Naive B cell (primary cell): ENCODE measurements at regions not wholly inside any gene's neighbourhood (a gene's known extent, or its start where the extent isn't known, plus 50 kb on each side); places are given as distances from the start of the nearest gene placed in this dataset.
"Not testable (repeated sequence)": the region's sequence is repeated elsewhere in the genome, so short reads cannot be mapped to it uniquely, and the experiment has no call there.

Experiments
- ATAC-seq, 2 donors: fragments of 150-1000 bp; cut with Tn5 transposase; 2 replicates each; pipeline ENCODE4 v1.10.0; 2021; ENCODE audit warnings: low read depth in 2 of 2, mild to moderate bottlenecking in 2 of 2, moderate library complexity in 2 of 2
- DNase-seq: peaks from one replicate; pipeline ENCODE4 v3.0.0; 2022
- H3K27ac Mint-ChIP-seq, 6 donors: one replicate each; pipeline ENCODE4 v1.8.0; 2020 to 2022; ENCODE audit warnings: mild to moderate bottlenecking in 6 of 6, mixed read lengths in 6 of 6, moderate library complexity in 5 of 6, inconsistent platforms in 2 of 6
- H3K27me3 Mint-ChIP-seq, 3 donors: one replicate each; pipeline ENCODE4 v1.8.0; 2021 to 2022; ENCODE audit warnings: mixed read lengths in 3 of 3, mild to moderate bottlenecking in 1 of 3
- H3K36me3 Mint-ChIP-seq, 2 donors: one replicate each; pipeline ENCODE4 v1.8.0; 2020 to 2022; ENCODE audit warnings: mixed read lengths in 2 of 2, inconsistent platforms in 1 of 2, mild to moderate bottlenecking in 1 of 2
- H3K4me1 Mint-ChIP-seq, 3 donors: one replicate each; pipeline ENCODE4 v1.8.0; 2020 to 2022; ENCODE audit warnings: mixed read lengths in 3 of 3, inconsistent platforms in 1 of 3, mild to moderate bottlenecking in 1 of 3, moderate library complexity in 1 of 3
- H3K4me3 Mint-ChIP-seq, 8 donors: one replicate each; pipeline ENCODE4 v1.8.0; 2020 to 2022; ENCODE audit warnings: mild to moderate bottlenecking in 8 of 8, mixed read lengths in 8 of 8, moderate library complexity in 8 of 8, inconsistent platforms in 2 of 8
- H3K9me3 Mint-ChIP-seq, 7 donors: one replicate each; pipeline ENCODE4 v1.8.0; 2020 to 2022; ENCODE audit warnings: mixed read lengths in 7 of 7, mild to moderate bottlenecking in 5 of 7, inconsistent platforms in 2 of 7, moderate library complexity in 1 of 7

GRCh38 chr15:35934383-35935049, 388.6 kb upstream of the DPH6 start:
- Mint-ChIP-seq H3K27me3 (no peaks in the 10 kb centered on the region), H3K27ac (no peak overlapping the region), H3K36me3 (no peaks in the 10 kb centered on the region), H3K4me1 (no peaks in the 10 kb centered on the region), H3K4me3 (no peak overlapping the region), H3K9me3 (peaks cover 0 to 3% (median 0%) of the 10 kb centered on the region in 7 donors)
- ATAC-seq (no peak), DNase-seq (no peak)

DNA sequence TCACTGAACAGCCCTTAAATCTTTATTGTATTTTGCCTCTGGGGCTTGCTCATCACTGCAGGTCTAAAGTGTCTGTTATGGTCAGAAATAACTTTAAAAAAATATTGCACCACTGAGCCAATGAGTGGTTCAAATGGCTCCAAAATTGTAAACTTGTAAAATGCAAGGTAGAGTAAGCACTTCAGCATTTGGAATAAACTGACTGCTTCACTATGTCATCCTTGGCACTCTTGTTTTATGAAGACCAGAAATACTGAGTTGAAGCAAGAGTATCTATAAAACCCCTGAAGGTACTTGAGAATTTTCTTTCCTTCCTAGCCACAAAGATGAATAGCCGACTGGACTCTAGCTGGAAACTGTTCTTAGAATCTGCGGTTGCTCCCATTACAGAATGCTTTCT, 390.3 kb upstream of the DPH6 start:
- no peaks in the 10 kb centered on the region for H3K4me1 Mint-ChIP-seq
- ATAC-seq (no peak), DNase-seq (no peak)
- no peaks in the 10 kb centered on the region for H3K27me3 Mint-ChIP-seq
- H3K4me3 Mint-ChIP-seq = no peak overlapping the region
- H3K9me3 Mint-ChIP-seq = peaks cover 0 to 3% (median 0%) of the 10 kb centered on the region in 7 donors
- H3K36me3 Mint-ChIP-seq = no peaks in the 10 kb centered on the region
- no peak overlapping the region for H3K27ac Mint-ChIP-seq

DNA sequence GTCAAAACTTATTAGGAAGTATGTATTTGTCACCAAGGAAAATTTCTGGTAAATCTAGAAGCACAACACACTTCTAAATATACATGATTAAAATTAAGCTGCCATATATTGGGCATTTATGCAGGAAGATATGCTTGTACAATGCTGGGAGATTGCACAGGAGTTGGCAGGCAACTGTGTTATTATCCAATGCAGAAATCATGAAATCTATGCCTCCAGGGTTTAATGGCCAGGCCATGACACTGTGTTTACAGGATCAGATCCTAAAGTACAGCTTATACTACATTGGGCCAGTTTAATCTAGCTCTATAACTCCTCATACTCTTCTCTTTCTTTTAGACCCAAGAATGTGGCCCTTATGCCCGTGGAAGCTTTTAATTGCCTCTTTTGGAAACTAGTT, 391.4 kb upstream of the DPH6 start:
- Mint-ChIP-seq H3K36me3 (no peaks in the 10 kb centered on the region), H3K4me3 (no peak overlapping the region)
- no peak for DNase-seq

DNA sequence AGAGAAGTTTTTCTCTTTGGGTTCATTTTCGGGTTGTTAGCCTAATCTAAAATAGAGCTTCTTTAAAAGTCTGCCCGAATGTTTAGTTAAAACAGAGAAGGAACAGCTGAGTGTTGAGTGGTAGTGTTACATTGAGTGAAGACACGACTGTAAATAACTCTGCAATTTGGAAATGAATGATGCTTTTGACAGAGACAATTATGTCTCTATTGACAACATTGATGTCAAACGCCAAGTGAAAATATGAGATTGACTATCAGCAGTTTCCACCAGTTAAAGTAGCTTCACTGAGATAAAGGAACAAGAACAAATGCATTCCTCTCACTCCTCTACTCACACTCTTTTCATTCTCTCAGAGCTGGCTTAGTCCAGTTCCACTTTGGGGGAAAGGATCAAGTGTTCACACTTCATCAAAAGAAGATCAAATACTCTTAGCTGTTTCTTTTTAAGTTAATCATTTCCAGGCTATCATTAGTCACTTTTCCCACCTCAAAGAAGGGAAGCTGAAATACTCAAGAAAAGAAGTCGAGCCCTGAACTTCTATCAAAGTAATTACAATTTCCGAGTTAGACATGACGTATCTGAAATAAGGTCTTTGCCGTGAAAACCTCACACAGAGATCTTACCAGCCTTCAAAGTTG, 399.1 kb upstream of the DPH6 start:
- H3K36me3 Mint-ChIP-seq = no peaks in the 10 kb centered on the region
- H3K4me3 Mint-ChIP-seq = no peak overlapping the region
- no peaks in the 10 kb centered on the region for H3K4me1 Mint-ChIP-seq
- peaks cover 0 to 15% (median 7%) of the 10 kb centered on the region in 7 donors for H3K9me3 Mint-ChIP-seq
- DNase-seq (no peak), ATAC-seq (no peak)
- no peak overlapping the region for H3K27ac Mint-ChIP-seq
- no peaks in the 10 kb centered on the region for H3K27me3 Mint-ChIP-seq

More for the DNA sequence above, 391.4 kb upstream of the DPH6 start:
- Mint-ChIP-seq H3K4me1 (no peaks in the 10 kb centered on the region), H3K9me3 (peaks cover 0 to 3% (median 0%) of the 10 kb centered on the region in 7 donors), H3K27ac (no peak overlapping the region), H3K27me3 (no peaks in the 10 kb centered on the region)
- ATAC-seq = no peak

- DNase-seq = no peak
- Mint-ChIP-seq H3K4me1 (no peaks in the 10 kb centered on the region), H3K27me3 (no peaks in the 10 kb centered on the region), H3K36me3 (no peaks in the 10 kb centered on the region), H3K4me3 (no peak overlapping the region), H3K27ac (no peak overlapping the region), H3K9me3 (peaks cover 0 to 8% (median 3%) of the 10 kb centered on the region in 7 donors)
- no peak for ATAC-seq
Measured at GRCh38 chr15:35953424-35953823, 407.5 kb upstream of the DPH6 start.

DNA sequence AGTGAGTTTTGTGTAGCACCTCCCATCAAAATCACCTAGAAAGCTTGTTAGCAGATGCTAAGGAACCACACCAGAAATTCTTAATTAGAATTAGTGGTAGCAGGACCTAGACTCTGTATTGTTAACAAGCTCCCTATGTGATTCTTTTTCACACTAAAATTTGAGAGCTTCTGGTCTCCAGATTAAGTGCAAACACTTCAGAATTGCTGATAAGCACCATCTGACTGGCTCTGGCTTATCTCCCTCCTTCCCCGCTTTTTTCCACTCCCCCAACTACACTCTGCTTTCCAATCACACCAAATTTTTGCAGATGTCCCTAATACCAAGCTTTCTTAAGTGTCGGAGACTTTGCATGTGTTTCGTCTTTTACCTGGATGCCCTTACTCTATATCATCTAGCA, 410.1 kb upstream of the DPH6 start:
- Mint-ChIP-seq H3K4me3 (no peak overlapping the region), H3K36me3 (no peaks in the 10 kb centered on the region), H3K4me1 (no peaks in the 10 kb centered on the region), H3K27ac (no peak overlapping the region), H3K27me3 (no peaks in the 10 kb centered on the region), H3K9me3 (peaks cover 0 to 3% (median 0%) of the 10 kb centered on the region in 7 donors)
- ATAC-seq (no peak), DNase-seq (no peak)

DNA sequence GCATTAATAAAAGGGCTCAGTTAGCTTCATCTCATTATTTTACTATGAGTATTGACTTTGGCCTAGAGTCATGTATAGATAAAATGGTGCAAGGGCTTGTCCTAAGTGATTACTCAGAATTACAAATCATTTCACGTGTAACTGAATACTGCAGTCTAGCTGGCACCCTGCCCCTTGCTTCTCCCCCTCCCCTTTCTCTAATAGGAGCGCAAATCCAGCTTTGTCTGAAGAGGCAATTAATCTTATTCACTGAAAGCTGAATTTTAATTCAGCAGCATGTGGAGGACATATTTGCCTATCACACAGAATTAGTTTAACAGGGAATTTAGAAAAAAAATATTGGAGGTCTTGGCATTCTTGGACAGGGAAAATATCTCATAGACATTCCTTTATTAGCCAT, 412.1 kb upstream of the DPH6 start:
- Mint-ChIP-seq H3K27me3 (no peaks in the 10 kb centered on the region), H3K9me3 (no peaks in the 10 kb centered on the region), H3K36me3 (no peaks in the 10 kb centered on the region), H3K4me3 (no peak overlapping the region), H3K4me1 (no peaks in the 10 kb centered on the region), H3K27ac (no peak overlapping the region)
- DNase-seq = no peak
- ATAC-seq = no peak

DNA sequence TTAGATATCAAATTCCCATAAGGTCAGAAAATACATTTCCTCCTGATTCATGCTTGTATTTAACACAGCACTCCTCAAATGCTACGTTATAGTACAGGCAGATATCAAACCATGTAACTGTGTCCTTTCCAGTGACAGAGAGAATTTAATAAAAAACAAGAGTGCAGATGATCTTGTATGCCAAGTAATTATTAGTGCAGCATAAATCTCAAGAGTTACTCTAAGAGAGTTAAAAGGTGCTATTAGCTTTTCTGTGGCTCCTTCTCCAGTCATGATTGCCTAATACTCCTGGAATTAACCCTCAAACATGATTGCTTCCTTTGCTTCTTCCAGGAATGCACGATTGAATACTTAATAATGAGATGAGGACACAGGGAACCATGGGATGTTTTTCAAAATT, 413.0 kb upstream of the DPH6 start:
- no peaks in the 10 kb centered on the region for H3K27me3 Mint-ChIP-seq
- ATAC-seq (no peak), DNase-seq (no peak)
- H3K9me3 Mint-ChIP-seq = no peaks in the 10 kb centered on the region
- no peaks in the 10 kb centered on the region for H3K36me3 Mint-ChIP-seq
- H3K4me1 Mint-ChIP-seq = no peaks in the 10 kb centered on the region
- H3K4me3 Mint-ChIP-seq = no peak overlapping the region
- H3K27ac Mint-ChIP-seq = no peak overlapping the region

- H3K27ac Mint-ChIP-seq = no peak overlapping the region
- H3K9me3 Mint-ChIP-seq = peaks cover 0 to 4% (median 0%) of the 10 kb centered on the region in 7 donors
- no peaks in the 10 kb centered on the region for H3K4me1 Mint-ChIP-seq
- H3K27me3 Mint-ChIP-seq = no peaks in the 10 kb centered on the region
- DNase-seq (no peak), ATAC-seq (no peak)
- no peaks in the 10 kb centered on the region for H3K36me3 Mint-ChIP-seq
- H3K4me3 Mint-ChIP-seq = no peak overlapping the region
Measured at GRCh38 chr15:35963326-35963725, 417.4 kb upstream of the DPH6 start.

DNA sequence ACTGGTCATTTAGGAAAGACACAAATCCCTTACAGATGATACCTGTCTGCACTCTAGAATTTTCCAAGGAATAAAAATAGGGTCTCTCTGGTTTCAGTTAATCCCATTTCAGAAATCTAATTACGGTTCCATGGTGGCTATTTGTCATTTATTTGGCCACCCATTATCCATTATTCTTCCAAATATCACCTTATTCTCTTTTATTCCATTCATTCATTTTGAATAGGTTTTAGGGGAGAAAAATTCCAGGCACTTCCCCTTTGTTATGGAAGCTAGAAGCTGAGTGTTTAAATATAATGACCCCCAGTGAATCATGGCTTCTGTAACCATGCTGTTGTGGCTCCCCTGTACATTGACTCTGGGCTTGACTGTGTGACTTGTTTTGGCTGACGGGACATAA, 420.8 kb upstream of the DPH6 start:
- Mint-ChIP-seq H3K4me3 (no peak overlapping the region), H3K27ac (no peak overlapping the region), H3K9me3 (peaks cover 0 to 4% (median 2%) of the 10 kb centered on the region in 7 donors), H3K27me3 (no peaks in the 10 kb centered on the region), H3K4me1 (no peaks in the 10 kb centered on the region), H3K36me3 (no peaks in the 10 kb centered on the region)
- ATAC-seq = no peak
- no peak for DNase-seq

DNA sequence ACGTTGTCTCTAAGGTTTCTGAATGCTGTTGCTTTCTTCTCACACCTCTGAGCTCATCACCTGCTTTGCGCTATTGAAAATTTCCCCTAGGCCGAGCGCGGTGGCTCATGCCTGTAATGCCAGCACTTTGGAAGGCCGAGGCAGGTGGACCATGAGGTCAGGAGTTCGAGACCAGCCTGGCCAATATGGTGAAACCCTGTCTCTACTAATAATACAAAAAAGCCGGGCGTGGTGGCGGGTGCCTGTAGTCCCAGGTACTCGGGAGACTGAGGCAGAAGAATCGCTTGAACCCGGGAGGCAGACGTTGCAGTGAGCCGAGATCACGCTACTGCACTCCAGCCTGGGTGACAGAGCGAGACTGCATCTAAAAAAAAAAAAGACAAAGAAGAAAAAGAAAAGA, 422.0 kb upstream of the DPH6 start:
- H3K27me3 Mint-ChIP-seq, H3K36me3 Mint-ChIP-seq, H3K9me3 Mint-ChIP-seq, DNase-seq, H3K4me1 Mint-ChIP-seq, H3K4me3 Mint-ChIP-seq, ATAC-seq, H3K27ac Mint-ChIP-seq: not testable (repeated sequence)

DNA sequence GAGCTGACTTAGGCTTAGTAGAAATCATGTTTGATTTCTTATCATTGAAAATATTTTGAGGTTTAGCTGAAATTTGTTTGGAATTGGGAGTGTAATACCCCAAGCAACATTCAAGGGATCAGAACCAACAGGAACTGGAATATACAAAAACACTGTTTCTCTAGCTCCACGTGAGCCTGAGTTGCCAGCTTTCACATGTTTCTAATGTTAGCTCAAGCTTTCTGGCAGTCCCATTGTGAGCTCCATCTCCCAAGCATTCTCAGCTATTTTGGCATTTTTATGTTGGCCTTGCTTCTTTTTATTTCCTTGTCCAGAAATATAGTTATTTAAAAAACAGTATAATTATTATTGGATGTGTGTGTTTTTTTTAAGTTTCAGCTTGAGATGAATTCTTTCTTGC, 427.1 kb upstream of the DPH6 start:
- Mint-ChIP-seq H3K9me3 (peaks cover 0 to 3% (median 0%) of the 10 kb centered on the region in 7 donors), H3K4me1 (no peaks in the 10 kb centered on the region), H3K27ac (no peak overlapping the region), H3K4me3 (no peak overlapping the region), H3K36me3 (no peaks in the 10 kb centered on the region), H3K27me3 (no peaks in the 10 kb centered on the region)
- no peak for ATAC-seq
- no peak for DNase-seq

- H3K9me3 Mint-ChIP-seq = peaks cover 0 to 3% (median 0%) of the 10 kb centered on the region in 7 donors
- H3K27ac Mint-ChIP-seq = no peak overlapping the region
- H3K4me3 Mint-ChIP-seq = no peak overlapping the region
- no peaks in the 10 kb centered on the region for H3K27me3 Mint-ChIP-seq
- H3K4me1 Mint-ChIP-seq = no peaks in the 10 kb centered on the region
- DNase-seq (no peak), ATAC-seq (no peak)
- no peaks in the 10 kb centered on the region for H3K36me3 Mint-ChIP-seq
Measured at GRCh38 chr15:35974052-35974451, 428.1 kb upstream of the DPH6 start.

DNA sequence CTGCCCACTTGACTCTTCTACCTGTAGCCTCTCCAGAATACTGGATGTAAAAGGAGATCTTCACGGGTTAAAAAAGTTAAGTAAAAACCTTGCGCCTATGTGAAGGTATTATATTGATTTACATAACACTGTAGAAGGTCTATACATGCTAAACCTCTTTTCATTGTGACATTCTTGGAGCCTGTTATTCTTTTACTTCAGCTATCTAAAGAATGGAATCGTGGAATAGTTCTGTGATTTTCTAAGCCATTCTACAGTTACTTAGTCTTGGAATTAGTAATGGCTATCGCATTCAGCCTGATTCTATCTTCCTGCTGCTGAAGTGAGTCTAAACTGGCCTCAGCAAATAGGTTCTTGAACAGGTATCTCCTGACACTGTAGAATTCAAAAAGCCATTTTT, 430.0 kb upstream of the DPH6 start:
- ATAC-seq (no peak), DNase-seq (no peak)
- Mint-ChIP-seq H3K36me3 (no peaks in the 10 kb centered on the region), H3K27ac (peak overlapping the region in 1 of 6 donors; percentile 1), H3K27me3 (no peaks in the 10 kb centered on the region), H3K4me1 (no peaks in the 10 kb centered on the region), H3K4me3 (no peak overlapping the region), H3K9me3 (peaks cover 0 to 3% (median 0%) of the 10 kb centered on the region in 7 donors)
